Ureter (tissue), 1 donor: ENCODE measurements at regions not wholly inside any gene's neighbourhood (a gene's known extent, or its start where the extent isn't known, plus 50 kb on each side); places are given as distances from the start of the nearest gene placed in this dataset.

Source experiments
- DNase-seq: peaks from one replicate; pipeline ENCODE4 v3.0.0-alpha.2; 2020; ENCODE audit warnings: low spot score
- donor health status: DM: yes; HTN: yes; CAD: no.

DNA sequence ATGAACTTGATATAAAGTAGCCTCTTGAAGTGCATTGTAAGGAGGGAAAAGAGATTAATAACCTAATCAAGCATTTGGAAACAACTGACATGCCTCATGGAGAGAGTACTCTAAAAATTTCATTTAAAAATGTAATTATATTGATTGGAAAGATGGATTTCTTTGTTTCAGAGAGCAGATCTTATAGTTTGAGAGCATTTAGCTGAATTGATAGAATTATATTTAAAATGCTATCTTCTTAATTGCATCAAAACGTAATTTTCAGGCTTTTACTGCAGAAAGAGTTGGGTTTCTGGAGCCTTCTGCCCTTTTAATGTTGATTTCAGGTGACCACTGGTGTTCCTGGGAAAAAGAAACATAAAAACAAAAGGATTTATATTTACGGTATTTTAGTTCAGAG, 130.6 kb downstream of the EDN3 start:
- no peak for DNase-seq

DNA sequence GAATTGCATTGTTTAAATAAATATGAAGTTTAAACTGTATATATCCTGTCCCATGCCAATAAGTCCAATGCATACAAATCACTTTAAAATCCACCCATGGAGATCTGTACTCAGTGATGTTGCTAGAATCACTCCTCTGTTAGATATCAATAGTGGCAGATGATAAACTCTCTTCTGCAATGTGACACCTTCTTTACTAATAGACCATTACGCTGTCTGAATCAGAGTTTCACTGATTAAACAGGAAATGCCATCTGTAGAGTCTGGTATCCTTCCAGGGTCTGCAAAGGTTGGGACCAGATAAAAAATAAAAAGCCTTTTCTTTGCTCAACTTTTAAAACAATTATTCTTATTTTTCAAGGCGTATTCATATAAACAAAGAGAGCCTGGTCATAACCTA, 134.5 kb downstream of the EDN3 start:
- no peak for DNase-seq

DNA sequence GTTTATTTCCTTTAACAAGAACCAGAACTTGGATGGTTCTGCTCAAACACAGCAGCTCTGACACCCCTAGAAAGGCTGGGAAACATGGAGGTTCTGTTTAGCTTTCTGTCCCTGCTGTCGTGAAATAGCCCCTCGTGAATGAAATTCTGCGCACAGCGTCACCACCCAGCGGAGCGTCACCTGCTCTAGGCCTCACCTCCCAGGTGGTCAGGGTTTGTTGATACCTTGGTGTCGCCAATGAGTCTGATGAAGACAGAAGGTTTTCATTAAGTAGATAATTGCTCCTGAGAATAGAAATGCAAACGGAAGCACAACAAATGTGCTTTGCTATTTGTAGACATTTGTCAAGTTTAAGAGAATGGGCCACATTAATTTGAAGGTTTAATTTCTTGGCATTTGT, 135.1 kb downstream of the EDN3 start:
- DNase-seq: no peak

DNA sequence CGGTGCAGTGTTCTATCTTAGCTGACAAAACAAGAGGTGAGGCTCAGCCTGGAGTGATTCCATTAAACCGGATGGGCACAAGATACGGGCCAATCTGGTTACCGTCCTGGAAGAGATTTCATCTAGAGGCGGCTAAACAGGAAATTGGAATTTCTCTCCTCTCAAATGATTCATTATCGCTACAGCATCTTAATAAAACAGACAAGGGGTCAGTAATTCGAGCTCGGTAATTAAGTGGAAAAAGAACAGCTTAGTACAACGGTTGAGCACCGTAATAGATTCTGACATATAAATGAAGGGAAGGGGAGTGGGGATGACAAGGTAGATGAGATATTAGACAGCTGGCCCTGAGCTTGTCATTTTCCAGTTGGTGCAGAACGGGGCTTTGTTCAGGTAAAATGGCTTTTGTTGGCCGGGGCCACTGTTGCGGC, 137.2 kb downstream of the EDN3 start:
- DNase-seq: no peak

DNA sequence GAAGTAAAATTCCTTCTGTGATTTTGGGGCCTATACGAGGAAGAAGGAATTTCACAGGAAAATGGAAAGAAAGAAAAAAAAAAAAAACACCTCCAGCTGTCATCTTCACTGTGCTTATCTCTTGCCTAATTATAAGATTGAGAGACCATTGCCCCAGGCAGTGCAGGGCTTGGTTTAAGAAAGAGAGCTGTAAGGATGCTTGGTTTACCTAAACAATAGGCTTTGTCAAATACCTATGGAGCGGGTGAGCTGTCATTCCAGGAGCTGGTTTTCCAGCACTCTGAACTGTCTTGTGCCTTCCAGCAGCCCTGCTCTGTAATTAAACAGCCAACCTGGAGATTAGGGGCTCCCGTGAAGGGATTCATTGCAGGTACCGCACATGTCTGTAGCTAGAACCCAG, 137.8 kb downstream of the EDN3 start:
- DNase-seq: no peak

DNA sequence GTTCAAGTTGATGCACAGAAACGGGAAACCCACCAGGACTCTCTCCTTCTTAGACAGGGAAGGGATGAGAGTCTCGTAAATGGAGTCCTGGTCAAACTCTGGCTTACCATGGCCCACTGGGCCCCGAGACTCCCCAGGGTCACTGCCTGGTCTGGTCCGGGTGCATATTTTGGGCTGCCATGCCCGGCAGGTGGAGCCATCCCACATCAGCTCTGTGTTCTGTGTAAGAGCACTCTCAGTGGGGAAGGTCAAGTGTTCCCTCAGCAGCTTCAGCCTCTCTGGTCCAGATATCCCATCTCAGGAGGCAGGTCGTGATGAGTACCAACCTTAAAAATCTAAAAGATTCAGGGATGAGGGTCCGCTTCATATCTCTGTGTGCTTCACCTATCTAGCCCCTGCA, 138.8 kb downstream of the EDN3 start:
- DNase-seq: no peak

DNA sequence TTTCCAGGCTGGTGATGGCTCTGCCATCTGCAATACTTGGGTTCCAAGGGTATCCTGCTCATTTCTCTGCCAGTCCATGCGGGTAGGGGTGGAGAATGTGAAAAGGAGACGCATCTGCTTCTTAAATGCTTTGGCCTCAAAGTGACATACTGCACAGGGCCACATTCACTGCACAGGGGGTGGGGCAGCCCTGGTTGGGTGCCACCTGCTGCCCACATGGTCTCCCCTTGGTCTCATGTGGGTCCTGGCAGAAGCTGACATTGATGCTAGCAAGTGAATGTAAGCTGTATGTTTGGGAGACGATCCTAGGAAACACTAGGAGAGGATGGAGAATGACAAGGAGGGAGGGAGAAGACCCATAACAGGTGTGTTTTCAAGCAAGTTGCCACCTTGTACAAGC, 140.9 kb downstream of the EDN3 start:
- DNase-seq: no peak

DNA sequence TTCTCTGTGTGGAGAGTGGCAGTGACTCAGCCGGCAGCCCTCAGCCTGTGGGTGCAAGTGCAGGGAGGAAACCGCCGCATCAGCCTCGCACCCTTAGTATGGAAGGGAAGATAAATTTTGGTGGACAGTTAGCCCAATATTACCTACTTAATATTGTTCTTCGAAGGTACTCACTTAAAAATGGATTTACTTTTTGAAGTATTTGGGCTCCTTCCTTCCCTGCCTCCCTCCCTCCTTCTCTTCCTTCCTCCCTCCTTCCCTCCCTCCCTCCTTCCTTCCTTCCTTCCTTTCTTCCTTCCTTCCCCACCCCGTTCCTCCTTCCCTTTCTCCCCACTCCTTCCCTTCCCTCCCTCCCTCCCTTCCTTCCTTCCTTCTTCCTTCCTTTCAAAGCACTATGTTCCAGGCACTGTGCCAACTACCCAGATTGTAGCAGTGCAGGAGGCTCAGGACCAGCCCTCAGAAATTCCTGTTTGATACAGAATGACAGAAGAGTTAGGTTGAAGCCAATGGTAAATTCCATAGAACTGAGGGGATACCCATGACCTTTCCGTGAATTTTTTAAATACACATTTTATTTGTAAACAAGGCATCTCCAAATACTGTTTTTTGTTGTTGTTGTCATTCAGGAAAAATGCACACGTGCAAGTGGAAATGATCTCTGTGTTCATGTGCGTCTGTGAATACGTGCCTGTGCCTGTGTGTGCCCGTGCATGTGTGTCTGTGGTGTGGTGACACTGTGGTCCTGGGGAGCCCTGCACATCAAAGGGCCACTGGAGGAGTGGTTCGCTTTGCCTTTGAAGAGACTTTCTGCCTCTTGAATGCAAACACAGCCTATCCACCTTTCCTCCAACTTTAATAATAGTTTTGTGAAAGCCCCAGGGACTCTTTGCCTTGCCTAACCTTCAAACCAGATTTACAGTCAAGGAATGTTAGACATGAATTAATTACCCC, 141.7 kb downstream of the EDN3 start:
- no peak for DNase-seq

DNA sequence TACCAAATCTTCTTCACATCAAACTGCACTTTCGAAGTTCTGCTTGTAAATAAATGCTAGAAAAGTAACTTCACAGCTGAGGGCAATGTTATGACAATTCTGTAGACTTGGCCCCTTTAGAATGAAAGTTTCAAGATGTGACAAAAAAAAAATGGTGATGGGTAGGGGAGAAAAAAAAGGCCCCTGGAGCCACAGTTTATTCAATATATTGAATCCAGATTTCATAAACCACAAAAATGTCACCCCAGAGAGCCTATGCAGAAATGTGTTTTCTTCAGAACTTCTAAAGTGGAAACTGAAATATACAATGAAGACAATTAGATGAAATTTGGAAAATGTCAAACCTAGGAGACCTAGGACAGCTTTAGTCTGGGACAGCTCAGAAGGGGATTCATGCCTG, 143.1 kb downstream of the EDN3 start:
- no peak for DNase-seq

DNA sequence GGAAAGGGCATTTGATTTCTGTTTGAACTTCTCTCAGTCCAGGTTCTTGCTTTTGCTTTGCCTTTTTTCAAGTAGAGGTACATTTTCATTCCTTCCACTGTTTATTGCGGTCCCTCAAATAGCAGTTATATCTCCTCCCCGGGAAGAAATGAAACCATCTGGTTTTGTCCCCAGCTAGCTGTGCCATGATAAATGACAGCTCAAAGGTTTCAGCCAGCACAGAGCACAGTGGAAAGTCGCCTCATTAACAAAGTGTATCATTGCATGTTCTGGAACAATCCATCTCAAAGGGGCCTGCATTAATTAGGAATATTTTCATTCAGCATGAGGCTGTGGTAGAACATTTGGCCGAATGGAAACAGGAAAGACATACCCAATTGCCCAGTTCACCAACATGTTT, 146.0 kb downstream of the EDN3 start:
- DNase-seq: no peak

DNA sequence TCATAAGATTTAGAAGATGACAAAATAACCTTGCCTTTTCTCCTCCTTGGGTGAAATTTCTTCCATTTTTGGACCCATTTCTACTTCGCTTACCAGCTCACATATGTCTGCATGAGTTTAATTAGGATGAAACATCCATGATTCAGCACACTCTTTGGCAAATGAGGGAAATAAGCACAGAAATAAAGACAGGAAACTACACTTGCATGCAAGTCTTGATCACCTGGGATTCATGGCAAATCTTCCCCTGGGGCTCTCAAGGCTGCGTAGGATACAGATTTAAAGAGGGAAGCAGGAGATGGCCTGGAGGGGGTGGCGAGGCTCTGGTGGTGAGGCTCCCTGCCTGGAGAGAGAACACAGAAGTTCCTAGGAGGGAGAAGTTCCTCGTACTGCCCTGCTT, 147.8 kb downstream of the EDN3 start:
- no peak for DNase-seq

DNA sequence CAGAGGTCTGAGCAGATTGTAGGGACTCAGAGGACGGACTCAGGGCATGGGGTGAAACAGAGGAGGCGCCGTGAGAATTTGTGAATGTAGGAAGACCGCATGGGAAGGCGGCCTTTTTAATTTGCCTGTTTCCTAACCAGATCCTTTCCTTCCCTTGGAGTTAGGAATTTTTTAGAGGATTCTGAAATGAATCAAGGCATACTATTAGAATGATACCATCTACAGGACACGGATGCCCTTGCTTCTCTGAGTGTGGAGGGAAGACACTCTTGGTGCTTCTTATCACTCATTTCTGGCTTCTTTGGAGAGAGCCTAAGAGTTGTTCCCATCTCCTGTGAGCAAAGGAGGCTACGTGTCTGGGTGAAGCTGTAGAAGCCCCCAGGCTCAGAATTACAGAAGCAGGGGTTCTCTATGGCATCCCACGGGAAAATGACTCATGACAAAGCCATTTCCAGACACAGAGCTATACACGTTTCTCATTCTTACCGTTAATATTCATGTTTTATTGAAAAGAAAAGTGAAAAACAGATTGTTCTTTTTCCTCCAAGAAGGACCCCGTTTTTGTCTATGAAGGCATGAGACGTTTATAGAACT, 148.5 kb downstream of the EDN3 start:
- no peak for DNase-seq

DNA sequence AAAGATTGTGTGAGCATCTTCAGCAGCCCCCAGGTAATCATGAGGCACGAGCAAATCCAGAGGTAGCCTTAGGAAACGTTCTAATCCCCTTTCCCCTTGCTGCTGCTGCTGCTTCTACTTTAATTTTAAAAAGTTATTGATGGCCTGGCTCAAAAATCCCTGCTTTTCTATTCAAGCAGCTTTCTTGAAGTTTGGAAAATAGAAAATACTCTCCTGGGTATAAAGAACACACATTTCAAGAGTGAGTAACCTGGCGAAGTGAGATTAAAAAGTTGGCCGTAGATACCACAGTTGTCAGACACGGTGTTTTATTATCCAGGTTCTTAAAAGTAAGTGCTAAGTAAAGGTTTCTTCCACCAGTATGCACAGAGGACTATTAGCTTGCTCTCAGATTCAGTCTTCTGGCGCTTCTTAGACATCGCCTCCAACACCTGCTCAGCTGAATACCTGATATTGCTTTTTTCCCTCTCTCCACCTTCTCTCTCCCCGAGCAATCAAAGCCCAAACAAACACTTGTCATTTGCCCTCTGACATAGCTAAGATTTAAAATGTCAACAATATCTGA, 150.7 kb downstream of the EDN3 start:
- no peak for DNase-seq

DNA sequence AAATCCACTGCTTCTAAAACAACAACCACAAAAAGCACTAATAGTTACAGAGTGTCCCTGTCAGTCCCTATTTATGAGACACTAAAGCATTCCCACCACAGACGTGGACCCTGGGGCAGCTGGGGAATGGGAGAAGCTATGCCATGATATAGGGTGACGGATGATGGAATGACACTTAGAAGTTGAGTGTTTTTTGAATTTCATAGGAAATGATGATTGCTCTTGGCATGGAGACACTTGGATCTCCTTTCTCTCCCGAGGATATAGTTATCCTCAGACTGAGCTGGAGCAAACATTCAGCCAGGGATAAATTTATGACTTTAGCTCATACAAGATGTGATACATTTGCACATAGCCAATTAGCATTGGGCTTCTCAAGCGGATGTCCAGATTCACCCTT, 151.2 kb downstream of the EDN3 start:
- no peak for DNase-seq

DNA sequence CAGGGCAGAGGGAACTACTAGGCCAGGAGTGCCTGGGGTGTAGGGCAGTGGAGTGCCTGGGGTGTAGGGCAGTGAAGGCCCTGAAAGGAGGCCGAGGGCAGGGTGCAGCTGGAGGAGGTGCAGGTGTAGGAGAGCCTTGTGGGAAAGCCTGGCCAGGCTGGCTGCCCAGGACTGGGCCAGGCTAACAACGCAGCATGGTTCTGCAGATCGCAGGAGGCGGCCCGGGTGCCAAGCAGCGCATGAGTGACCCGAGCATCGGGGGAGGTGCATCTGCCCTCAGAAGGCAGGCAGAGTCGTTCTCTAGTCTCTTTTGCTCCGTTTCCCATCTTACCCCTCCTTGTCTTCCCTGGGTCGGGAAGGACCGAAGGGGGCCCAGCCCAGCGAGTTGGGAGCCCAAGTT, 151.5 kb upstream of the PHACTR3 start:
- DNase-seq: no peak

DNA sequence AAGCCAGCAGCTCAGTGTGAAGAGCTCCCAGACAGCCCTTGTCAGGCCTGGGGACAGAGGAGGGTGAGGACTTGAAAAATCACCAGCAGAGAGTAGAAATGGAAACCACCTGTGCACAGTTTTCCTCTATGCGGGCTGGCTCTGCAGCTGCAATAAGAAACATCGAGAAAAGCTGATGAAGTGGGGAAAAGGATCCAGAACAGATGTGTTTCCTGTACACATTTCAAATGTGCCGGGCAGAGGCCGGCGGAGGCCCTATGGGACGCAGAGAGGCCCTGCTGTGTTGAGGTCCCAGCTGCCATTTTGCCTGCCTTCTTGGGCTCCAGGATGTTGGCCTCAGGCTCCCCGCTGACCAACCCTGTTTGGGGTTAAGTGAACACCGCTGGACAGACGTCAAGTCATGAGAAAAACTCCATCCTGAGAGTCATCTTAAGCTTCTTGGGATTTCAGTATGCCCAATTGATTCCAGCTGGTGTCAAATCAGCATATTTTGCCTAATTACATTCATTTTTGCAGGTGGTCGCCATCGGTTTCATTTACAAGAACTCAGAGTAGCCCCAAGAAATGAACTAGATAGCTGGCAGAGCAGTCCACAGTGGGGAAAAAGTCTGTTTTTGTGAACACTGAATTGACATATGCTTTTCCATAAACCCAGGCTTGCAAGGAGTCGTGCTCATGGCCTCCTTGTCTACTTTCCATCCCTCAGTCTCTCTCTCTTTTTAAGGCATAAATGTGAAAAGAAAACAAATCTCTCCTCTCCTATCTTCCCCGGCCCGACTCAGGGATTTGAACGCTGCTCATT, 150.4 kb upstream of the PHACTR3 start:
- no peak for DNase-seq

DNA sequence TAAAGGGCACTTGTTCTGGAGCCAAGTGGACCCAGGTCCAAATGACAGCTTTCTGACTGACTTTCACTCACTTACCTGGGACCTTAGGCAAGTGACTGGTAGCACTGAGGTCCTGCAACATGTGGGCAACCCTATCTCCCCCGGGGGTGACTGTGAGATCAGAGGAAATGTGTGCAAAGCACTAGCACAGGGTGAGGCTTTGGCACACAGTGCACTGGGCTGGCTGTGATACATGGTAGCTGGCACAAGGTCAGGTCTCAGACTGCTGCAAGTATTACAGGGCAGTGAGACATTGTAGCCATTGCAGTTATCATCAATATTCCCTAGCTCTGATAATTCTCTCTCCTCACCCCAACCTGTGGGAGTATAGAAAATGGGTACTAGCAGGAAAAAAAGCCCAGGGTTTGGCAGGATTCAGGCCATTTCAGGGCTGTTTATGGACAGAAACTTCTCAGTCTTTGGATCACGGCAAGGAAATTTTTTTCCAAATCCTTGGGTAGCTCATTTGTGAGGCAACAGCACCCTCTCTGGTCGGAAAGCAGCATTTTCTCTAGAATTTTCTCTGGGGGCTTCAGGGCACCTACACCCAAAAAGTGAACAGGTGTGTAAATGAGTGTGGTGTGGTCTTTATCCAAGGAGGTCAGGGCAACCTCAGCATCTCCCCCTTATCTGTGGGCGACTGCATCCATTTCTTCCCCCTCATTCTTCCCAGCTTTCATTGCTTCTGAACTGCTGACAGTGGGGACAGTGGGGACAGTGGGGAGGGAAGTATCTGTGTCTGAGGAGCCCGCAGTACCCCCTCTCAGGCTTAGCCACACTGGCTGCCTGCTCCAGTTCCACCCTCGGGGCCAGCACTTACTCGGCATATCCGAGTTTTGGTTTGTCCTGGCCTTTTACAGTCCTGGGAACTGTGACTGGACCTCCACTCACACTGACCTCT, 148.7 kb upstream of the PHACTR3 start:
- no peak for DNase-seq

DNA sequence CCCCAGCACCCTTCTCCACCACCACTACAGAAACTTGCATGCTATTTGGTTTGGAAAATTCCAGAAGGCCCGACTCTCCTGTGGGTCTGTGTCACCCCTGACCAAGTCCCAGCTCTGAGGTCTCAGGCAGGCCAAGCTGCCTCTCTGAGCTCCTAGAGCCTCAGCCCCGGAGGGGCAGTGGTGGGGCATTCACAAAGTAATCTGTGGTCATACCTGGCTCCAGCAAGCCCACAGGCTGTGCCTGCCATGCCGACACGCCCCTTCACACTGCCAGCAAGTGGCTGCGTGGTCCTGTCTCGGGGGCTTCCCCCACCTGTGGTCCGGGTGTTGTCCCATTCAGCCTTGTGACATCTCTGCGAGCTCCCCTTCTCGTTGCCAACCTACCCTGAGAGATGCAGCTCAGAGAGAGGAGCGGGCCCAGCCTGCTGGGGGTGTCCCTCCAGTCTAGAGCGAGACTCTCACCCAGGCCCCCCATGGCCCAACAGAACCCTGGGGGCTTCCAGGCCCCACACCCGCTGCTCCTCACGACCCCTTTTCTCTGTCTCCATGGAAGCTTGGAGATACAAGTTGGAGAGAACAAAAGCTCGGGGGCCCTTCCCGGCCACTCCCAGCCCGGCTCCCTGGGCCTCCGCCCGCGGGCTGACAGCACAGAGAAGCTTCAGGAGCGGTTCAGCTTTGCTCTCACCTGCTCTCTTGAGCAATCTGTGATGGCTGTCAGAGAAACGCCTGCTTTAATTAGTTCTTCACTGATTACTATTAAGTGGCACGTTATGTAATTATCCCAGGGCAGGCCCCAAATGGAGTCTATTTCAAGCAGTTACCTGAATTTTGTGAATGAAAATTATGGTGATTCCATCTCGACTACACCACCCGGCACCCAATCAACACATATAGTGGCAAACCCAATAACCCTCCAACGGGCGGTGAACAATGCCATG, 147.7 kb upstream of the PHACTR3 start:
- no peak for DNase-seq

DNA sequence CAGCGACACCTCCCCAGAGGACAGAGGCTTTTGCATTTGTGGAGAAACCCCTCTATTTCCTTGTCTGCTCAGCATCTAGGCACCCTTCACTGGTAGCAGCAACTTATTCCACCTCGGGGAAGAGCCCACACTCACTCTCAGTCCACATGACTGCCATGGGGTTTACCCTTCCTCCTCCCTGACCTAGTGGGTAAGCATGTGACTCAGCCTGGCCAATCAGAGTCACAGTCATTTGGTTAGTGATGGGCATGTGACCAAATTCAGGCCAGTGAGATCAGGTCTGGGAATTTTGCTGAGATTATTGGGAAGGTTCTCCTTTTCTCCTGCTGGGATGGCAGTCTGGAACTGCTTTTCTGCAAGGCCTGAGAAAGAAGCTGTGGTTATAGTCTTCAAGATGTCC, 145.7 kb upstream of the PHACTR3 start:
- DNase-seq: no peak

DNA sequence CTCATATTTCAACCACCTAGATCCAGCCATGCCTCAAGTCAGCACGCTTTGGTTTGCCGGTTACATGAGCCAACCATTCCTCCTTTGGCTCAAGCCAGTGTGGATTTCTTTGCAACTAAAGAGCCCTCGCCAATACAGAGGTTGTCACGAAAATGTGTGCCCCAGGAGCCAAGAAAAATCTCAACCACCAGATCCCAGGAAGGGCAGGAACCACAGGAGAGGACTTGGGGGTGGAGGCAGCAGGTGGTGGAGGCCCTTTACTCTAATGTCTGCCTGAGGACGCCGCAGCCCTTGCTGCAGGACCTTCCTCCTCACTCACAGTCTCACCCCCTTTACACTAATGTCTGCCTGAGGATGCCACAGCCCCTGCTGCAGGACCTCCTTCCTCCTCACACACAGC, 144.8 kb upstream of the PHACTR3 start:
- no peak for DNase-seq
